MV-4-11 (cell line): ENCODE measurements at regions not wholly inside any gene's neighbourhood (a gene's known extent, or its start where the extent isn't known, plus 50 kb on each side); places are given as distances from the start of the nearest gene placed in this dataset.

ENCODE experiments used
- DNase-seq: peaks from one replicate; lab custom pipeline; 2025; lab: John Stamatoyannopoulos, UW

DNA sequence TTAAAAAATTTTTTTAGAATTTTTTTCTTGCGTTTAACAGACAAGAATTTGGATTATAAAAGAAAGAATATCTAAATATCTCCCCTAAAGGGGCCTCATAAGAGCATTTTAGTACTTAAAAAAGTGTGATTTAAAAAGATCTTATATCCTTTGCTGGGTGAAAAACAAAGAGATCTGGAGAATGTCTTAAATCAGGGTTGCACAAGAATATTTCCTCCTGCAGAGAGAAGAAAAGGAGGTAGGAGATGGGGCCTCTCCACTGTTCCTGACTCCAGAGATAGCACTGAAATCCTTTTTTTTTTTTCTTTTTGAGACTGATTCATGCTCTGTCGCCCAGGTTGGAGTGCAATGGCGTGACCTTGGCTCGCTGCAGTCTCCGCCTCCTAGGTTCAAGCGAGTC, 68.5 kb upstream of the OSR1 start:
- DNase-seq: no peak

GRCh38 chr2:19426144-19426543, 67.7 kb upstream of the OSR1 start:
- no peak for DNase-seq

DNA sequence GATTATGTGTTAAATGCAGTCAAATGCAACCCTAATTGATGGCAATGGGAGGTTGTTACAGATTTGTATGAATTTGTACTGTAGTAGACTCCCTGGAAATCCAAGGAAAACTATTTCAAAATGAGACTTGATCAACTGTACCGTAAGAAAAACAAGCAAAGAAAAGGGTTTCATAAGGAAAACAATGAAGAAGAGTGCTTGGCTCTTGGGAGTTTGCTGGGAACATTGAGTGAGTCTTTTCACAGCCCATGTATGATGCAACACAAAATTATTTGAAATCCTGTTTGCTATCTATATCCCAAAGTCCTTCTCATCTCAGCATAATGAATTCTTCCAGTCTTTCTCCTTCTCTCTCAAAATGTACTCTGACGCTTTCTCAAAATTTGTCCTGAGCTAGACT, 67.0 kb upstream of the OSR1 start:
- DNase-seq: no peak

GRCh38 chr2:19419211-19419880, 60.9 kb upstream of the OSR1 start:
- no peak for DNase-seq

GRCh38 chr2:19416784-19417684, 58.6 kb upstream of the OSR1 start:
- no peak for DNase-seq

- no peak for DNase-seq
Measured at GRCh38 chr2:19416083-19416482, 57.7 kb upstream of the OSR1 start.

- no peak for DNase-seq
Measured at GRCh38 chr2:19409046-19409445, 50.6 kb upstream of the OSR1 start.

GRCh38 chr2:19408592-19408991, 50.2 kb upstream of the OSR1 start:
- DNase-seq: no peak
